Astrocyte (in vitro differentiated cells and primary cell): ENCODE measurements at regions not wholly inside any gene's neighbourhood (a gene's known extent, or its start where the extent isn't known, plus 50 kb on each side); places are given as distances from the start of the nearest gene placed in this dataset.

Source experiments
- EZH2 ChIP-seq: IDR thresholded peaks from 2 replicates; pipeline ENCODE4 v1.6.1; 2012; ENCODE audit warnings: mild to moderate bottlenecking, low read length, inconsistent platforms; ENCODE audit not compliant: insufficient read depth
- TF ChIP-seq, protein P1 (sequence below): IDR thresholded peaks from 2 replicates; pipeline ENCODE4 v1.5.1; 2011; ENCODE audit warnings: low read depth, mild to moderate bottlenecking, inconsistent platforms, low read length, moderate library complexity; ENCODE audit not compliant: insufficient read depth

DNA sequence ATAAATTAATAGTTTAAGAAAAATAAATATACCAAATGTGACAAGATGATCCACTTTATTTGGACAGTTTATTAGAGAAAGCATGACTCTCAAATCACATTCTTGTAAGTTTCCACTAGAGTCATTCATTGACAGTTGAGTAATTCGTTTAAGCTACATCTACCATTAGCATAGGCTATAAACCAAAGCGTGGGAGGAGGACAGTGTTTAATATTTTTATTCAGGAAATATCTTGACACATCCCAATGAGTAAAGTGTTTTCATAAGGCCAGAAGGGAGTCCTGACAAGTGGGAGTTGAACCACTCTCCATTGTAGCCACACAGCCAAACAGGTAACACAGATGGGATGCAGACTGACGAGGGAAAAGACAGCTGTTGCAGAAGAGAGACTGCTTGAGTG is 386.5 kb upstream of the SEMA3D start:
- TF ChIP-seq, protein P1, sequence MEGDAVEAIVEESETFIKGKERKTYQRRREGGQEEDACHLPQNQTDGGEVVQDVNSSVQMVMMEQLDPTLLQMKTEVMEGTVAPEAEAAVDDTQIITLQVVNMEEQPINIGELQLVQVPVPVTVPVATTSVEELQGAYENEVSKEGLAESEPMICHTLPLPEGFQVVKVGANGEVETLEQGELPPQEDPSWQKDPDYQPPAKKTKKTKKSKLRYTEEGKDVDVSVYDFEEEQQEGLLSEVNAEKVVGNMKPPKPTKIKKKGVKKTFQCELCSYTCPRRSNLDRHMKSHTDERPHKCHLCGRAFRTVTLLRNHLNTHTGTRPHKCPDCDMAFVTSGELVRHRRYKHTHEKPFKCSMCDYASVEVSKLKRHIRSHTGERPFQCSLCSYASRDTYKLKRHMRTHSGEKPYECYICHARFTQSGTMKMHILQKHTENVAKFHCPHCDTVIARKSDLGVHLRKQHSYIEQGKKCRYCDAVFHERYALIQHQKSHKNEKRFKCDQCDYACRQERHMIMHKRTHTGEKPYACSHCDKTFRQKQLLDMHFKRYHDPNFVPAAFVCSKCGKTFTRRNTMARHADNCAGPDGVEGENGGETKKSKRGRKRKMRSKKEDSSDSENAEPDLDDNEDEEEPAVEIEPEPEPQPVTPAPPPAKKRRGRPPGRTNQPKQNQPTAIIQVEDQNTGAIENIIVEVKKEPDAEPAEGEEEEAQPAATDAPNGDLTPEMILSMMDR: no peak
- no peak for TF ChIP-seq EZH2
